ENCODE measurements at regions not wholly inside any gene's neighbourhood (a gene's known extent, or its start where the extent isn't known, plus 50 kb on each side); places are given as distances from the start of the nearest gene placed in this dataset.

GRCh38 chr17:54021418-54021817, 198.7 kb downstream of the KIF2B start:
- TF ChIP-seq, protein P1, sequence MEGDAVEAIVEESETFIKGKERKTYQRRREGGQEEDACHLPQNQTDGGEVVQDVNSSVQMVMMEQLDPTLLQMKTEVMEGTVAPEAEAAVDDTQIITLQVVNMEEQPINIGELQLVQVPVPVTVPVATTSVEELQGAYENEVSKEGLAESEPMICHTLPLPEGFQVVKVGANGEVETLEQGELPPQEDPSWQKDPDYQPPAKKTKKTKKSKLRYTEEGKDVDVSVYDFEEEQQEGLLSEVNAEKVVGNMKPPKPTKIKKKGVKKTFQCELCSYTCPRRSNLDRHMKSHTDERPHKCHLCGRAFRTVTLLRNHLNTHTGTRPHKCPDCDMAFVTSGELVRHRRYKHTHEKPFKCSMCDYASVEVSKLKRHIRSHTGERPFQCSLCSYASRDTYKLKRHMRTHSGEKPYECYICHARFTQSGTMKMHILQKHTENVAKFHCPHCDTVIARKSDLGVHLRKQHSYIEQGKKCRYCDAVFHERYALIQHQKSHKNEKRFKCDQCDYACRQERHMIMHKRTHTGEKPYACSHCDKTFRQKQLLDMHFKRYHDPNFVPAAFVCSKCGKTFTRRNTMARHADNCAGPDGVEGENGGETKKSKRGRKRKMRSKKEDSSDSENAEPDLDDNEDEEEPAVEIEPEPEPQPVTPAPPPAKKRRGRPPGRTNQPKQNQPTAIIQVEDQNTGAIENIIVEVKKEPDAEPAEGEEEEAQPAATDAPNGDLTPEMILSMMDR (IDR thresholded peaks at IDR 0.05): no peak
- TF ChIP-seq POLR2A (IDR thresholded peaks at IDR 0.05) (no peak), EP300 (IDR thresholded peaks at IDR 0.05) (no peak)
